ENCODE measurements at regions not wholly inside any gene's neighbourhood (a gene's known extent, or its start where the extent isn't known, plus 50 kb on each side); places are given as distances from the start of the nearest gene placed in this dataset.
"Not testable (repeated sequence)": the region's sequence is repeated elsewhere in the genome, so short reads cannot be mapped to it uniquely, and the experiment has no call there.

DNA sequence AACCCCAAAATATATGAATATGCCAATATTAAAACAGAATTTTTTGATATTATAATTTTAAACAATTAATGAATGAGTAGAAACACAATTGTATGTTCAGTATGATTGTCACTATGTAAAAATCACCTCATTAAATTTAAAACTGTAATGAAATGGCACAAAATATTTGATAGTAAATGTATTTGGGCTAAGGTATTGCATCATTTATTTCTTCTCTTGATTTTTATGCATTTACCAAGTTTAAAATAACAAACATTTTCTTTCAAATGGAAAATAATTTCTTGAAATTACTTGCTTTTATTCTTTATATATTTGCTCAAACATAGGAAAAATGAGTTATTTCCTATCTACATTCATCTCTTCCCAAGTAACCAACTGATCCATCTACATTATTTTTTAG lies 782.6 kb downstream of the KCNJ3 start:
- H3K4me1 Mint-ChIP-seq: no peaks in the 10 kb centered on the region
- Histone ChIP-seq H3K36me3 (replicated peaks in 1 of 2; ENCODE audit: control extremely low read depth in 1 of 2, control insufficient read depth in 1 of 2, extremely low read depth in 1 of 2, insufficient read depth in 2 of 2, low read length in 1 of 2) (no peaks in the 10 kb centered on the region), H3K4me2 (replicated peaks; ENCODE audit: low read depth, low read length, poor library complexity, severe bottlenecking) (no peak overlapping the region), H3K79me2 (ENCODE audit: control insufficient read depth, insufficient read depth, low read length) (no peaks in the 10 kb centered on the region), H3K9me3 (ENCODE audit: control extremely low read depth in 1 of 3, control insufficient read depth in 2 of 3, insufficient read depth in 1 of 3, low read length in 2 of 3) (no peaks in the 10 kb centered on the region), H2AFZ (ENCODE audit: insufficient read depth, low read depth, low read length, poor library complexity, severe bottlenecking) (no peak overlapping the region), H3K4me3 (ENCODE audit: control extremely low read depth in 1 of 5, extremely low read depth in 1 of 5, insufficient read depth in 1 of 5, low read depth in 2 of 5, low read length in 4 of 5) (no peak overlapping the region), H4K20me1 (ENCODE audit: control insufficient read depth, insufficient read depth, low read length, poor library complexity, severe bottlenecking) (no peaks in the 10 kb centered on the region), H3K9ac (ENCODE audit: low read length) (no peak overlapping the region), H3K4me1 (ENCODE audit: control insufficient read depth in 2 of 2, insufficient read depth in 2 of 2, low read length in 2 of 2) (no peaks in the 10 kb centered on the region), H3K27ac (ENCODE audit: low read length in 2 of 2) (no peak overlapping the region), H3K27me3 (replicated peaks in 1 of 4; ENCODE audit: control extremely low read depth in 1 of 4, control insufficient read depth in 3 of 4, insufficient read depth in 4 of 4, low read length in 3 of 4) (no peaks in the 10 kb centered on the region)
- TF ChIP-seq, protein P1, sequence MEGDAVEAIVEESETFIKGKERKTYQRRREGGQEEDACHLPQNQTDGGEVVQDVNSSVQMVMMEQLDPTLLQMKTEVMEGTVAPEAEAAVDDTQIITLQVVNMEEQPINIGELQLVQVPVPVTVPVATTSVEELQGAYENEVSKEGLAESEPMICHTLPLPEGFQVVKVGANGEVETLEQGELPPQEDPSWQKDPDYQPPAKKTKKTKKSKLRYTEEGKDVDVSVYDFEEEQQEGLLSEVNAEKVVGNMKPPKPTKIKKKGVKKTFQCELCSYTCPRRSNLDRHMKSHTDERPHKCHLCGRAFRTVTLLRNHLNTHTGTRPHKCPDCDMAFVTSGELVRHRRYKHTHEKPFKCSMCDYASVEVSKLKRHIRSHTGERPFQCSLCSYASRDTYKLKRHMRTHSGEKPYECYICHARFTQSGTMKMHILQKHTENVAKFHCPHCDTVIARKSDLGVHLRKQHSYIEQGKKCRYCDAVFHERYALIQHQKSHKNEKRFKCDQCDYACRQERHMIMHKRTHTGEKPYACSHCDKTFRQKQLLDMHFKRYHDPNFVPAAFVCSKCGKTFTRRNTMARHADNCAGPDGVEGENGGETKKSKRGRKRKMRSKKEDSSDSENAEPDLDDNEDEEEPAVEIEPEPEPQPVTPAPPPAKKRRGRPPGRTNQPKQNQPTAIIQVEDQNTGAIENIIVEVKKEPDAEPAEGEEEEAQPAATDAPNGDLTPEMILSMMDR (IDR thresholded peaks at IDR 0.05): no peak
- no peak for TF ChIP-seq EZH2 (IDR thresholded peaks at IDR 0.05; ENCODE audit: borderline replicate concordance, insufficient read depth, low read depth, low read length, poor library complexity, severe bottlenecking)
- ChIA-PET POLR2A (no interaction called here), CTCF (no interaction called here)
- intact Hi-C loops (cut with micrococcal nuclease): no loop called here
- no peak overlapping the region for H3K4me3 Mint-ChIP-seq
- H3K9me3 Mint-ChIP-seq (ENCODE audit: insufficient read depth): peaks cover 4% of the 10 kb centered on the region
- ATAC-seq (ENCODE audit: low read depth) (no peak), DNase-seq (no peak)
- no peak overlapping the region for H3K27ac Mint-ChIP-seq
- H3K27me3 Mint-ChIP-seq: no peaks in the 10 kb centered on the region

DNA sequence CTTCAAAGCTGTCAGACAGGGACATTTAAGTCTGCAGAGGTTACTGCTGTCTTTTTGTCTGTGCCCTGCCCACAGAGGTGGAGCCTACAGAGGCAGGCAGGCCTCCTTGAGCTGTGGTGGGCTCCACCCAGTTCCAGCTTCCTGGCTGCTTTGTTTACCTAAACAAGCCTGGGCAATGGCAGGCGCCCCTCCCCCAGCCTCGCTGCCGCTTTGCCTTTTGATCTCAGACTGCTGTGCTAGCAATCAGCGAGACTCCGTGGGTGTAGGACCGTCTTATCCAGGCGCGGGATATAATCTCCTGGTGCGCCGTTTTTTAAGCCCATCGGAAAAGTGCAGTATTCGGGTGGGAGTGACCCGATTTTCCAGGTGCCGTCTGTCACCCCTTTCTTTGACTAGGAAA lies 773.5 kb downstream of the KCNJ3 start:
- 100% methylated on average over 3 of the region's 14 CpGs for WGBS (ENCODE audit: insufficient coverage)
- POLR2A ChIA-PET; H3K36me3 ChIP-seq (replicated peaks in 1 of 2; ENCODE audit: control extremely low read depth in 1 of 2, control insufficient read depth in 1 of 2, extremely low read depth in 1 of 2, insufficient read depth in 2 of 2, low read length in 1 of 2); H3K79me2 ChIP-seq (ENCODE audit: control insufficient read depth, insufficient read depth, low read length); H3K9me3 ChIP-seq (ENCODE audit: control extremely low read depth in 1 of 3, control insufficient read depth in 2 of 3, insufficient read depth in 1 of 3, low read length in 2 of 3); intact Hi-C loops (cut with micrococcal nuclease); ATAC-seq (ENCODE audit: low read depth); DNase-seq; H2AFZ ChIP-seq (ENCODE audit: insufficient read depth, low read depth, low read length, poor library complexity, severe bottlenecking); H3K4me3 Mint-ChIP-seq; H3K4me2 ChIP-seq (replicated peaks; ENCODE audit: low read depth, low read length, poor library complexity, severe bottlenecking); H3K9ac ChIP-seq (ENCODE audit: low read length); H3K27me3 ChIP-seq (replicated peaks in 1 of 4; ENCODE audit: control extremely low read depth in 1 of 4, control insufficient read depth in 3 of 4, insufficient read depth in 4 of 4, low read length in 3 of 4); H4K20me1 ChIP-seq (ENCODE audit: control insufficient read depth, insufficient read depth, low read length, poor library complexity, severe bottlenecking); H3K4me1 ChIP-seq (ENCODE audit: control insufficient read depth in 2 of 2, insufficient read depth in 2 of 2, low read length in 2 of 2); H3K4me3 ChIP-seq (ENCODE audit: control extremely low read depth in 1 of 5, extremely low read depth in 1 of 5, insufficient read depth in 1 of 5, low read depth in 2 of 5, low read length in 4 of 5); H3K27ac ChIP-seq (ENCODE audit: low read length in 2 of 2); H3K4me1 Mint-ChIP-seq; H3K27ac Mint-ChIP-seq; CTCF ChIA-PET; H3K27me3 Mint-ChIP-seq; H3K9me3 Mint-ChIP-seq (ENCODE audit: insufficient read depth): not testable (repeated sequence)

All from B cell (primary cell).